ENCODE measurements at regions not wholly inside any gene's neighbourhood (a gene's known extent, or its start where the extent isn't known, plus 50 kb on each side); places are given as distances from the start of the nearest gene placed in this dataset.

- TF ChIP-seq CTCF (IDR thresholded peaks at IDR 0.05; ENCODE audit: low read depth, low read length) (no peak), EZH2phosphoT487 (IDR thresholded peaks at IDR 0.05; ENCODE audit: low read depth) (no peak)
These were observed 269.0 kb upstream of the CRBN start for GRCh38 chr3:3448468-3448867.
